AML-193 (cell line): ENCODE measurements at regions not wholly inside any gene's neighbourhood (a gene's known extent, or its start where the extent isn't known, plus 50 kb on each side); places are given as distances from the start of the nearest gene placed in this dataset.
"Not testable (repeated sequence)": the region's sequence is repeated elsewhere in the genome, so short reads cannot be mapped to it uniquely, and the experiment has no call there.

Experiments
- DNase-seq, 2 experiments: peaks; one replicate each; lab custom pipeline; 2025; lab: John Stamatoyannopoulos, UW

DNA sequence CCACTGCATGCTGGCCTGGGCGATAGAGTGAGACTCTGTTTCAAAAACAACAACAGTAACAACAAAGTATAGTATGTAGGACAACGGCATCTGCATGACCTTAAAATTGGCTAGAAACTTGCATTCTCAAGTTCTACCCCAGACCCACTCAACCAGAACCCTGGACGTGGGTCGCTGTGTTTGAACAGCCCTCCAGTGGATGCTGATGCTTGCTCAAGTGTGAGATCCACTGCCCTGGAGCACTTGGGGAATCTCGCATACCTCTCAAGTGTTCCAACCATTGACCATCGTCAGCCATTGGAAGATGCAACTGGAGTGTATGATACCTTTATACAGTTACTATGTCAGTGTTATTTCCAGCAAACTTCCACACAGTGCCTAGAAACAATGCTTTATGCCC is 435.9 kb downstream of the DCDC2C start:
- no peak for DNase-seq

DNA sequence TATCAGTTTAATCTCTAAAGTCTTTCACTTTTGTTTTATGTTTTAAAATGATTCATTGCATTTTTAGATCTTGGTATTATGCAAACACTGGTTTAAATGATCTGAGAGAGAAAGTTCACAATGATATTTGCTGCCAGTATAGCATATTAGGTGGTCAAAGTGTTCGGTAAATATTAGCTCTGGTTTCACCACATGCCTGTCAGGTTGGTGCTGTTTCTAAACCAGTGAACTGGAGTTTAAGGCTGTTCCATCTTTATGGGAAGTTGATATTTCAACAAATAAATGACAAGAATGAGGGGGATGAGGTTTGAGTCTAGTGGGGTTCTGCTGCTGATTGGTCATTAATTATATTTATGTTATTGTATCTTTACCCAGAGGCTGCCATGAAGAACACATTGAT is 436.4 kb downstream of the DCDC2C start:
- no peak for DNase-seq

DNA sequence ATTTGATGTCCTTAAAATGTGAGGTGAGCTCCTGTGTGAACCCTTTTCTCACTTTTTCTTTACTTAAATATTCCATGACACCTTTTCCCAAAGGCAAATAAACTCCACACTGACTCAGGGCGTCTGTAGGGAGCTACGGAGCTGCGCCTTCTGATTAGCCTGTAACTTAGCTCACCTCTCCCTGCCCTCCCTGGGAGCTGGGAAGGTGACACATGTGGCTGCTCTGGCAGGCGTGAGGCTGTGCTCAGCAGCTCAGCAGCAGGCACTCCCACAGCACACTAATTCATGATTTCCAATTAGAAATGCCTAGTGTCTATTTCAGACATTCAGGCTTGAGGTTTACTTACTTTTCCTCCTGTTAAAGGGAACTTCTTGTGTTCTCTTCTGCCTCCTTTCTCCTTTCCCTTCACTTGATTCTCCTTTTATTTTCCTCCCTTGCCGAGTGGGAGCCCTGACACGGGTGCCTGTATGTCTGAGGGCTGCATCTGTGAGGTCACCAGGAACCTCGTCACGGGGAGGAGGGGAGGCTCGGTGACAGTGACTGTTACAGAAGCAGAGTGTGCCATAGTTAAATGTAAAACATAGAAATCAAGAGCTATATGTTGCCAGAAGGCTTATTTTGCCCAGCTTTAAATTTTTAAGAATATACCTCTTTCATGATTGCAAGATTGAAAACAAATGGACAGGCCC is 437.1 kb downstream of the DCDC2C start:
- DNase-seq, result no peak

DNA sequence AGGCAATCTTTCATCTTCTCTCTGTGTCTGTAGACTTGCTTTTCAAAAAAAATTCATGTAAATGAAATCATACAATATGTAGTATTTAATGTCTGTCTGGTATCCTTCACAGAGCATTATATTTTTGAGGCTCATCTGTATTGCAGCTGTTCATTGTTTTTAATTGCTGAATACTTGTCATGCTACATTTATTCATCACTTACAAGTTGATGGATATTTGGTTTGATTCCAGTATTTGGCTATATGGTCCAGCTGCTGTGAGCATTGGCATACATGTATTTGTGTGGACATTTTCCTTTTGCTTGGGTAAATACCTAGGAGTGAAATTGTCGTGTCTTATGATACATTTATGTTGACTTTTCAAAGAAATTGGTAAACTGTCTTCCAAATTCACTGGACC is 441.4 kb downstream of the DCDC2C start:
- DNase-seq, result no peak

DNA sequence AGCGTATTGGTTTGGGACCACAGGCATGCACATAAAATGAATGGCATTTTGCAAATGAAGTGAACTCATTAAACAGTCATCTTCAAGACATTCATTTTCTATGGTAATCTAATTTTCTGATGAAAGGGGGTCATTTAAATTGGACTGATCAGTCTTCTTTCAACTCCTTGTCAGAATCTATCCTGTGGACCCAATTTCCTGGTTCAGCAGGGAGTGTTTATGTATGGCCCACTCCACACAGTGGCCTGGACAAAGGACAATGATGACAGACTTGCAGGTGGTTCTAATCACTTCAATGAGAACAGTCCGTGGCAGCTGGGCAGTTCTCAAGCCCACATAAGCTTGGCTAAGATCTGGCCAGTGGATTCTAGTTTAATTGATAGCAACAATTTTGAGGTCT is 448.1 kb downstream of the DCDC2C start:
- DNase-seq, result no peak

DNA sequence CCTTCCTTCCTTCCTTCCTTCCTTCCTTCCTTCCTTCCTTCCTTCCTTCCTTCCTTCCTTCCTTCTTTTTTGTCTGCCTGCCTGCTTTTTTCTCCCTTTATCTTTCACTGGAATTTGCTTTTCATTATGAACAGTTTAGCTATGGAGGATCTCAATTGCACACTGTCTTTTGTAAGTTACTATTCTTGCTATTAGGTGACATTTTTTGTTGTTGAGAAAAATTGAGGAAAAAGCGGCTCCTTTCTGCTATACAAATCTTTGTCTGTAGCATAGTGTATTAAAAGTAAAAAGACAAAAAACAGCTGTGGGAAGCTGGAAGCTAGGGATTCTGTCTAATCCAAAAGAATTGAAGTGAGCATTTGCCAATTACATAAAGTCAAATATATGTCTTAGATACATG is 448.7 kb downstream of the DCDC2C start:
- DNase-seq, result no peak

DNA sequence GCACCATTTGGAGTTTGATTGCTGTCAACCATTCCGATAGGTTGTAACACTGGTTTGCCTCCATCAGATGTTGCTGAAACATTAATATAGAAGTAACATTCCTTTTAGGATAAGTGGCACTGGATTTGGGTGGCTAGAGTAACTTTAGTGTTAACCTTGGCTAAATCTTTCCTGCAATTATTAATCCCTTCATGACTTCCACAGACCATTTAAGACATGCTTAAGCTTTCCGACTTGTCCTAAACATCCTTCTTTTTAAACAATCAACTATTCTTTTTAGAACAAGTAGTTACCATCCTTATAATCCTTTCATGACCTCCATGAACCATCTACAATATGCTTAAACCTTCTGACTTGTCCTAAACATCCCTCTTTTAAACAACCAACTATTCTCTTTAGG is 465.5 kb downstream of the DCDC2C start:
- no peak for DNase-seq

DNA sequence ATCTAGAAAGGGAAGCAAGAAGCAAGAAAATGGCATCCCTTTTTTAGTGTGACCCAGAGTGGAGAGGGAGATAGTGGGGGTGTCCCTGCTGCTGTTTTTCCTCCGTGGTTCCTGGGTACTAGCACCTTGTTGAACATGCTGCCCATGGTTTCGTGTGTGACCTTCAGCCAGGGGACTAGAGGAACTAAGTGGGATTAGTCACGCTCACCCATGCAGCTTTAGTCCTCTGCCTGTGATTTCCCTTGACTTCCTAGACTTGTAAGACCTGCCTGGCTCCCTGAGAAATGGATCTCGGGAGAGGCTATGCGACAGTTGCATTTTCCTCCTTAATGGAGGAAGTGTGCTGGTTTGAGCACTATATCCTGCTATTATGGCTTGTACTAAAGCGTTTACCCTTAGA is 471.4 kb downstream of the DCDC2C start:
- no peak for DNase-seq

DNA sequence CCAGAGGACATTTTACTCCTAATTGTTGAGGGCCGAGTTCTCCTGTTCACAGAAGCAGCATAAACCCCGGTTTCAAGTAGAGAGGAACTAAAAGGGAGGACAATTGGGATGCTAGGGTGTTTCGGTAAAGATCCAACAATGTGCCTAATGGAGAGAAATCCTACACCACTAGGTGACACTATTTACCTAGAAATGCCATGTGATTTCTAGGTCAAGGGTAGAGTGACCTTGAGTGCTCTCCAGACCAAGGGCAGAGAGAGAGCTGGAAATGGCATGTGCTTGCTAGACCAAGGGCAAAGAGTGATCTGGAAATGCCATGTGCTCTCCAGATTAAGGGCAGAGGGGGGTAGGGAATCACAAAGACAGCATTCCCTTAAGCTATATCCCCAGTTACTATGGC is 472.0 kb downstream of the DCDC2C start:
- no peak for DNase-seq

DNA sequence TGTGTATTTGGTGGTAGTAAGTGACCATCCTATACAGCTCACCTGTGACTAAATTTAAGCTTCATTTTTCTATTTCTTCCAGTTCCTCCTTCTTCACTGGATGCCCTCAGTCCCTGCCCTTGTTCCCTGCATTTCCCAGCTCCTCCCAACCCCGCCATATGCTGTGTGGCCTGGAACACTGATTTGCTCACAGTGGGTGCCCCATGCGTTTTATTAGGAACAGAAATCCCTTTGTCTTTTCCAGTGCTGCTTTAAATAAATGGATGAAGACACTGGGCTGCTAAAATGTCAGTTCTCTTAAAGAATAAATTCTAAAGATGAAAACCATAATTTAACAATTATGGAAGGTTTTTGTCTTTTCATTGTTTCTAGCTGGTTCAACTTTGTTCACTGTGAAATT is 477.3 kb downstream of the DCDC2C start:
- no peak for DNase-seq

DNA sequence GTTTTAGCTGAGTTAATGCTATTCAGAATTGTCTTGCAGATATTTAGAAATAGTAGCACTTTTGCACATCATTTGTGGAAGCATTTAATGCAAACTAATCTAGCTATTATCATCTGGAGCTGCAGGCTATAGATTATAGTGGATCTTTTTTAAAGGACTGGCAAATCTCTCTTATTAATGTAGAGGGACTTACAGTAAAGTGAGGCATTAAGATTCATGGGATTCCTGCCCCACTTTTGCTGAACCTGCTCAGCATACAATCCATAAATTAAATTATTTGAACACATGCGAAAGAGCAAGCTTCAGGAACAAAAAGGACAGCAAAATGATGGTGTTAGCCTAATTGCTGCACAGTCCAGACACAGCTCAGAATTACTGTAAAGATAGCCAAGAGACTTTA is 477.7 kb downstream of the DCDC2C start:
- no peak for DNase-seq

DNA sequence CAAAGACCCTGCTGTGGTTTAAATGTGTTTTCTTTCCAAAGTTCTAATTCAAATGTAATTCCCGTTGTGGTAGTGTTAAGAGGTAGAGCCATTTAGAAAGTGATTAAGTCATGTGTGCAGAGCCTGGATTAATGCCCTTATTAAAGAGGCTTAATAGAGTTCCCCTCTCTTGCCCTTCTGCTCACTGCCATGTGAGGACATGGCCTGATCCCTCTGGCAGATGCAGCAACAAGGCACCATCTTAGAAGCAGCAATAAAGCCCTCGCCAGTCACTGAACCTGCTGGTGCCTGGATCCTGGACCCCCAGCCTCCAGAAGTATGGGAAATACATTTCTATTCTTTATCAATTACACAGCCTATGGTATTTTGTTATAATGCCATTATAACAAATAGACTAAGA is 485.2 kb downstream of the DCDC2C start:
- no peak for DNase-seq

DNA sequence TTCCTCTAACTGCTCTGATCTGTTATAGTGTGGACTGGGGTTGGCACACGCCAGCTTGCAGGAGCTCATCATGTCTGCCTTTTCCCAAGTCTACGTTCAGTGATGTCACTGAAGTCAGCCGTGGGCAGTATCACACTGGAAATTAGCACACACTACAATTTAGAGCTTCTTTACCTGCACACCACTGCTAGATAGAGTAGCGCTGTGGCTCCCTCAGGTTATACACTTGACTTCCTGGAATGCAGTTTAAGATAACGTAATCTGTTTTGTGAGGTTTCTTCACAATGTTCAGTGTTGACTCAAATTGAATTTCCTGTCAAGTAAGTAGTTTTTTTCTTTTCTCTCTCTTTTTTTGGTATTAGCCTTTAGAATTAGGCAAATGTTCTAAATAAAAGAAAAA is 487.2 kb downstream of the DCDC2C start:
- DNase-seq, result no peak

DNA sequence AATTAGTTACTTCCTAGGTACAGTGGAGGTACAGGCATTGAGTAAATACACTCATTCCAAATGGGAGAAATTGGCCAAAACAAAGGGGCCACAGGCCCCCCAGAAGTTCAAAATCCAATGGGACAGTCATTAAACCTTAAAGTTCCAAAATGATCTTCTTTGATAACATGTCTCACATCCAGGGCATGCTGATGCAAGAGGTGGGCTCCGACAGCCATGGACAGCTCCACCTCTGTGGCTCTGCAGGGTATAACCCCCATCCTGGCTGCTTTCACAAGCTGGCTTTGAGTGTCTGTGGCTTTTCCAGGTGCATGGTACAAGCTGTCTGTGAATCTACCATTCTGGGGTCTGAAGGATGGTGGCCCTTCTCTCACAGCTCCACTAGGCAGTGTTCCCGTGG is 488.7 kb downstream of the DCDC2C start:
- no peak for DNase-seq

DNA sequence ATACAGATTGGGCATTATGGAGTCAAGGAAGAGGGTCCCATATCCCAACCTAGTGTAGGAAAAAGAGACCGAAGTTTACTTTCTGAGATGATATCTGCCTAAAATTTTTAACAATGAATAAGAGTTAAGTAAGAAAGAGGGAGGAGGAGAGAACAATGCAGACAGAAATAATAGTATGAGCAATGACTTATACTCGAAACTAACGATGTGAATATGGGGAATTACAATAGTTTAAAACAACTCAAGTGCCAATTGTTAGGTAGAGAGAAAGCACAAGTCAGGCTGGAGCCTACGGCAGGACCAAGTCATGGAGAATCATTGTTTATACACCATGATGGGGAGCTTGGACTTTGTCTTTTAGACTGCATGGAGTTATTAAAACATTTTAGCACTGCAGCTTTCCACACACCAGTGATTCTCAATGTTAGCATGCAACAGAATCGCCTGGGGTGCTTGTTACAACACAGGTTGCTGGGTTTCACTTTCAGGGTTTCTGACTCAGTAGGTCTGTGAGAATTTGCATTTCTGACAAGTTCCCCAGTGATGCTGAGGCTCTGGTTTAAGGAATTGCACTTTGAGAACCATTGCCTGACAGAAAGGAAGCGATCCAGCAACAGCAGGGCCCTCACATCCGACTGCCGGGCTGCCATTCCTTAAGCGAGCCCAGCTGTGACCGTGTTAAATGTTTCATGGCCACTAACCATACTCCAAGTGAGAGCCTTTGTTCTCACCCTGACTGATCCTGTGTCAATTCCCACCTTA is 511.2 kb downstream of the DCDC2C start:
- no peak for DNase-seq

DNA sequence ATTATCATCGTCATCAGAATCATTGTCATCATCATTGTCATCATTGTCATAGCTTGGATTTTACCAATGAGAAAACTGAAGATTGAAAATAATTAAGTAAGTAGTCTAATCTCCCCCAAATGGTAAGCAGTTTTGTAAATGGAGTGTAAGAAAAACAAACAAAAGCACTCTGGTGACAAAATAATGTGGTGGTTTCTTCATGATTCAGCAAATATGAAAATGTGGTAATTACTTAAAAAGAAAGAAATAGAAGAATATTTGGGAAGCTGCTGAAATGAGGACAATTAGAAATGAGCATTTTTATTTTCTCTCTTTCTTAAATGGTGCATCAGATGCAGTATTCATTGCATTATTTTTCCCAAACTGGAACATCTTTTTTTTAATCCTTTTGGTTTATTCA is 514.4 kb downstream of the DCDC2C start:
- no peak for DNase-seq

DNA sequence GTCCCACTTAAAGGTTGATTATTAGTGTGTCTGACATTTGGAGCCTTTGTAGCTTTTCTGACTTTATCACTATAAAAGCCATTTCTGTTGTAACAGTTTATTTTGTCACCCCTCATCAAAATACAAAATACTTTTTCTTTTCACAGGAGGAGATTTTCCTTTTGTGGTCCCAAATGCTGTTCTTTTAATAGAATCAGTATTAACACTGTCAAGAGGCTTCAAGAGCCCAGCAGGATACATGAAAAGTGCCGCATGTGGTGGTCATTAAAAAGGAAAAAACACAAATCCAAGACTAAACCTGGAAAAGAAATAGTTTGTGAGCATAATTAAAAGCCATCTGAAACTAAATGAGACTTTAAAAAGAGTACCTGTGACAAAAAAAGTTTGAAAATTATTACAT is 515.7 kb downstream of the DCDC2C start:
- no peak for DNase-seq

DNA sequence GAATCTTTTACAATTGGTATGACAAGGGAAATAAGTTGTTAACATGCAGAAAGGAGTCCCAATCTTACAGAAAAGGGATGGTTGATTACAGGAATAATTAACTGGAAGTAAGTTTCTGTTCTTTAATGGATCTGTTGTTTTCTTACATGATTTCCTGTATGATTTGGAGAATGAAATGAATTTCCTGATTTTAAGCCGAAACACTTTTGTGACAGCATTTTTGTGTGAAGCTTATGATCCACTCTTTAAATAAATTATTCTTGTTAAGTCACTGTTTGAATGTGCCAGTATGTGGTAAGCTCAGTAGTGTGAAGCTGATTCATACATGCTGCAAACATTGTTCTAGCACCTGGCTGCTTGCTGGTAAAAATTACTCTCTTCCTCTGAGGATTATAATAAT is 516.2 kb downstream of the DCDC2C start:
- no peak for DNase-seq

DNA sequence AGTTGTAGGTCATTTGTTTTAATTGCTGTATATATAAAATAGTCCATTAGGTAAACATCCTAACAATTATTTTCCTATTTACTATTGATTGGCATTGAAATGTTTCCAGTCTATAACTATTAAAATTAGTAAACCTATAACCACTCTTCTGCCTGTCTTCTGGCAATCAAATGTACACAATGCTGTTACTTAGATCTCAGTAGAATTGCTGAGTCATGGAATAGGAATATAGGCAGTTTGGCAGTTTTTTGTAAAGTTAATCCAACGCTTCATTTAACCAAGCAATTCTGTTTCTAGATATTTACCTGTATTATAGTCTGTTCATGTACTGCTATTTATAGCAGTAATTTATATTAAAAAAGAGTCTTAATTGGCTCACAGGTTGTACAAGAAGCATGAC is 518.1 kb downstream of the DCDC2C start:
- DNase-seq, result no peak

DNA sequence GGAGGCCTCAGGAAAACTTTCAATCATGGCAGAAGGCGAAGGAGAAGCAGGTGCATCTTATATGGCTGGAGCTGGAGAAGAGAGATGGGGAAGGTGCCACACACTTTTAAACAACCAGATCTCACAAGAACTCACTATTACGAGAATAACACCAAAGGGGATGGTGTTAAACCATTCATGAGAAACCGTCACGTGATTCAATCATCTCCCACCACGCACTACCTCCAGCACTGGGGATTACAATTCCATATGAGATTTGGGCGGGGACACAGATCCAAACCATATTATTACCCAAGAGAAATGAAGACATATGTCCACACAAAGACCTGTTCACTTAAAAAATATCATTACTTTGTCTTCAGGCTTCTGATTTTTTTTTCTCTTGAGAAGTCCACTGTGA is 518.5 kb downstream of the DCDC2C start:
- no peak for DNase-seq

DNA sequence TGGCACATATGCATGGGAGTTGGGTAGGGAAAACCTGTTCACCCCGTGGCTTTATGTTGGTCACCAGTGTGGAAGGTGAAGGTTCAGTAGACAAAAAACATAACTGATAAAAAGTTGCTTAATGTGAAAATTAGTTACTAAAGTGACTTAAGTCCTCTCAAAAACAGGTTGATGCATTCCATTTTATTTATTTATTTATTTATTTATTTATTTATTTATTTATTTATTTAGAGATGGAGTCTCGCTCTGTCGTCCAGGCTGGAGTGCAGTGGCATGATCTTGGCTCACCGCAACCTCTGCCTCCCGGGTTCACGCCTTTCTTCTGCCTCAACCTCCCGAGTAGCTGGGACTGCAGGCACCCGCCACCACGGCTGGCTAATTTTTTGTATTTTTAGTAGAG is 541.0 kb downstream of the DCDC2C start:
- DNase-seq, result not testable (repeated sequence)

DNA sequence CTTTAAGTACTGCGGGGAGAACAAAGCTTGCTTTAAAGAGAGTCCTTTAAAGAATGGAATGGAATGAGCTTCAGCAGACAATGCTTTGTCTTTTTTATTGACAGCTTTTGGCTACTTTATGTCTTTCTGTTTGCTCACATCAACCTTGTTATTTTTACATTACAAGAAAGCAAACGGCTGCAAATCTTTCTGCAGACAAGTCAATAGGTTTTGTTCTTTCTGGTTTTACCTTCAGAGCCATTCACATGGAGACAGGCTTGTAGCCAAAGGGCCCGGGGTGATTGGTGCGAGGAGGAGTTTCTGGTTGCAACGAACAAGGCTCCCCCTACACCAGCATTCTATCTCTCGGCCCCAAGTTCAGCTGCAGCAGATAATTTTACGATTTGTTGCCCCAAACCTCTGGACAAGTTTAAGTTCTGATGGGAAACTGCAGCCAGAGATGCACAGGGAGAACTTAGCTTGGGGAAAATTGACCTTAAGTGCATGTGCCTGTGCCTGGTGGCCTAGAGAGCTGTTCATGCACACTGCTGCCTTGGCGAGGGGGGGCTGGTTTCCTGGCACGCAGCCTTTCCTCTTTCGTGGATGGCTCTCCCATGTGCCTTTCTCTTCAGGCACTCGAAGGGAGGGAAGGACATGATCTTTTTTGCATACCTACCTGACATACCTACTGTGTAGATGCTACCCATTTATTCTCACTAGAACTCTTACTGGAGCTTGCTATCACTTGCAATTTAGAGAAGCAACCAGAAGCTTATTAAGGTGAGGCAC is 543.2 kb downstream of the DCDC2C start:
- DNase-seq, result no peak

DNA sequence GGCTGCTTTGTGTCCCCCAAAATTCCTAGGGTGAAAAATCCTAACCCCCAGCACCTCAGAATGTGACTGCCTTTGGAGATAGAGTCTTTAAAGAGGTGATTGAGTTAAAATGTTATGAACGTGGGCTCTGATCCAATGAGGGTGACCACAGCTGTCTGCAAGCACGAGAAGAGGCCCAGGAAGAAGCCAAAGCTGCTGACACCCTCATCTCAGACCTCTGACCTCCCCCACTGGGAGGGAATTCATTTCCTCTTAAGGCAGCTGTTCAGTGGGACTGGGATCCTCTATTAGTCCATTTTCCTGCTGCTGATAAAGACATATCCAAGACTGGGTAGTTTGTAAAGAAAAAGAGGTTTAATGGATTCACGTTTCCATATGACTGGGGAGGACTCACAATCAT is 544.4 kb downstream of the DCDC2C start:
- no peak for DNase-seq
